HL-60 (cell line): ENCODE measurements at regions not wholly inside any gene's neighbourhood (a gene's known extent, or its start where the extent isn't known, plus 50 kb on each side); places are given as distances from the start of the nearest gene placed in this dataset.

Source experiments
- POLR2AphosphoS5 ChIP-seq: IDR thresholded peaks from 2 replicates; pipeline ENCODE4 v1.6.1; 2012; ENCODE audit warnings: low read depth
- SPI1 ChIP-seq: IDR thresholded peaks from 2 replicates; pipeline ENCODE4 v1.6.1; 2012; ENCODE audit warnings: low read depth, mild to moderate bottlenecking, borderline replicate concordance
- TF ChIP-seq, protein P1 (sequence below): IDR thresholded peaks from one replicate; pipeline ENCODE4 v1.5.1; 2011; ENCODE audit warnings: low read length, control low read depth, inconsistent platforms; ENCODE audit not compliant: insufficient read depth

DNA sequence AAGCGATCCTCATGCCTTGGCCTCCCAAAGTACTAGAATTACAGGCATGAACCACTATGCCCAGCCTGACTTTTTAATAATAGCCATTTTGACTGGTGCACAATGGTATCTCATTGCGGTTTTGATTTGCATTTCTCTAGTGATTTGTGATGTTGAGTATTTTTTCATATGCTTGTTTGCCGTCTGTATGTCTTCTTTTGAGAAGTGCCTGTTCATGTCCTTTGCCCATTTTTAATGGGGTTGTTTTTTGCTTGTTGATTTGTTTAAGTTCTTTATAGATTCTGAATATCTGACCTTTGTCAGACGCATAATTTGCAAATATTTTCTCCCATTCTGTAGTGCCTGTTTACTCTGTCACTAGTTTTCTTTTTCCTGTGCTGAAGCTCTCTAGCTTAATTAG lies 219.2 kb upstream of the CTBP2 start:
- TF ChIP-seq, protein P1, sequence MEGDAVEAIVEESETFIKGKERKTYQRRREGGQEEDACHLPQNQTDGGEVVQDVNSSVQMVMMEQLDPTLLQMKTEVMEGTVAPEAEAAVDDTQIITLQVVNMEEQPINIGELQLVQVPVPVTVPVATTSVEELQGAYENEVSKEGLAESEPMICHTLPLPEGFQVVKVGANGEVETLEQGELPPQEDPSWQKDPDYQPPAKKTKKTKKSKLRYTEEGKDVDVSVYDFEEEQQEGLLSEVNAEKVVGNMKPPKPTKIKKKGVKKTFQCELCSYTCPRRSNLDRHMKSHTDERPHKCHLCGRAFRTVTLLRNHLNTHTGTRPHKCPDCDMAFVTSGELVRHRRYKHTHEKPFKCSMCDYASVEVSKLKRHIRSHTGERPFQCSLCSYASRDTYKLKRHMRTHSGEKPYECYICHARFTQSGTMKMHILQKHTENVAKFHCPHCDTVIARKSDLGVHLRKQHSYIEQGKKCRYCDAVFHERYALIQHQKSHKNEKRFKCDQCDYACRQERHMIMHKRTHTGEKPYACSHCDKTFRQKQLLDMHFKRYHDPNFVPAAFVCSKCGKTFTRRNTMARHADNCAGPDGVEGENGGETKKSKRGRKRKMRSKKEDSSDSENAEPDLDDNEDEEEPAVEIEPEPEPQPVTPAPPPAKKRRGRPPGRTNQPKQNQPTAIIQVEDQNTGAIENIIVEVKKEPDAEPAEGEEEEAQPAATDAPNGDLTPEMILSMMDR, result no peak
- TF ChIP-seq POLR2AphosphoS5 (no peak), SPI1 (no peak)
